WTC11 (cell line): ENCODE measurements at regions not wholly inside any gene's neighbourhood (a gene's known extent, or its start where the extent isn't known, plus 50 kb on each side); places are given as distances from the start of the nearest gene placed in this dataset.

Source experiments
- ATAC-seq: fragments of 200-7000 bp; cut with Tn5 transposase; 2 replicates; pipeline ENCODE4 v1.10.0; 2021; ENCODE audit warnings: mild to moderate bottlenecking, moderate library complexity
- CTCF ChIA-PET: fragments of 300-600 bp; sonication (Branson Sonifier 250); formaldehyde crosslinking; loops from one replicate; lab custom pipeline; 2021; ENCODE audit warnings: antibody characterized with exemption; lab: Charles Lee
- POLR2A ChIA-PET: fragments of 350-600 bp; sonication (Branson Sonifier 250); formaldehyde crosslinking; loops from one replicate; lab custom pipeline; 2021; ENCODE audit warnings: antibody characterized with exemption; lab: Charles Lee
- DNase-seq: peaks from one replicate; pipeline ENCODE4 v3.0.0; 2021; ENCODE audit warnings: low spot score
- H3K27ac Mint-ChIP-seq: 2 replicates; pipeline ENCODE4 v1.8.0; 2021; ENCODE audit warnings: mixed read lengths
- H3K27me3 Mint-ChIP-seq: 2 replicates; pipeline ENCODE4 v1.8.0; 2021; ENCODE audit warnings: low read depth, mild to moderate bottlenecking, moderate library complexity, mixed read lengths
- H3K36me3 Mint-ChIP-seq: 2 replicates; pipeline ENCODE4 v1.8.0; 2021; ENCODE audit warnings: mixed read lengths
- H3K4me1 Mint-ChIP-seq: 2 replicates; pipeline ENCODE4 v1.8.0; 2022; ENCODE audit warnings: mixed read lengths
- H3K4me3 Mint-ChIP-seq: 2 replicates; pipeline ENCODE4 v1.8.0; 2021; ENCODE audit warnings: mild to moderate bottlenecking, moderate library complexity, mixed read lengths
- H3K9me3 Mint-ChIP-seq: 2 replicates; pipeline ENCODE4 v1.8.0; 2021; ENCODE audit warnings: mixed read lengths
- ATF6 ChIP-seq: sonication (generic); formaldehyde crosslinking; IDR thresholded peaks from 2 replicates; pipeline ENCODE4 v1.8.1; 2023; ENCODE audit warnings: mild to moderate bottlenecking, missing genetic modification reagents
- E2F4 ChIP-seq: sonication (generic); formaldehyde crosslinking; IDR thresholded peaks from 2 replicates; pipeline ENCODE4 v1.8.1; 2022; ENCODE audit warnings: low read depth, mild to moderate bottlenecking, moderate library complexity, missing genetic modification reagents, borderline replicate concordance
- KAT7 ChIP-seq: sonication (generic); formaldehyde crosslinking; IDR thresholded peaks from 2 replicates; pipeline ENCODE4 v1.8.1; 2023; ENCODE audit warnings: missing genetic modification reagents, mild to moderate bottlenecking, borderline replicate concordance
- MLX ChIP-seq: sonication (generic); formaldehyde crosslinking; IDR thresholded peaks from 2 replicates; pipeline ENCODE4 v1.8.1; 2023; ENCODE audit warnings: mild to moderate bottlenecking, missing genetic modification reagents, moderate library complexity
- MXD4 ChIP-seq: fragments of 250-450 bp; sonication (Bioruptor Pico); IDR thresholded peaks from 2 replicates; pipeline ENCODE4 v1.8.0; 2021; ENCODE audit warnings: mild to moderate bottlenecking, moderate library complexity, borderline replicate concordance
- NFATC4 ChIP-seq: fragments of 250-450 bp; sonication (Bioruptor Pico); IDR thresholded peaks from 2 replicates; pipeline ENCODE4 v1.9.0; 2021; ENCODE audit warnings: mild to moderate bottlenecking
- NFE2L1 ChIP-seq: sonication (generic); formaldehyde crosslinking; IDR thresholded peaks from 2 replicates; pipeline ENCODE4 v1.8.1; 2023; ENCODE audit warnings: missing genetic modification reagents
- NR1H2 ChIP-seq: sonication (generic); formaldehyde crosslinking; IDR thresholded peaks from 2 replicates; pipeline ENCODE4 v1.9.0; 2021; ENCODE audit warnings: mild to moderate bottlenecking, moderate library complexity, missing genetic modification reagents
- NR3C1 ChIP-seq: sonication (generic); formaldehyde crosslinking; conservative IDR thresholded peaks from 2 replicates; pipeline ENCODE4 v1.8.1; 2023; ENCODE audit warnings: low read depth, mild to moderate bottlenecking, missing genetic modification reagents
- PRDM15 ChIP-seq: sonication (generic); formaldehyde crosslinking; IDR thresholded peaks from 2 replicates; pipeline ENCODE4 v1.8.0; 2022; ENCODE audit warnings: missing genetic modification reagents
- PRRX2 ChIP-seq: fragments of 250-450 bp; sonication (Bioruptor Pico); IDR thresholded peaks from 2 replicates; pipeline ENCODE4 v1.8.0; 2021; ENCODE audit warnings: mild to moderate bottlenecking
- RORB ChIP-seq: fragments of 250-450 bp; sonication (Bioruptor Pico); IDR thresholded peaks from 2 replicates; pipeline ENCODE4 v1.9.0; 2021; ENCODE audit warnings: mild to moderate bottlenecking
- SP1 ChIP-seq: sonication (generic); formaldehyde crosslinking; conservative IDR thresholded peaks from 2 replicates; pipeline ENCODE4 v1.8.1; 2022; ENCODE audit warnings: missing genetic modification reagents
- USF1 ChIP-seq: sonication (generic); formaldehyde crosslinking; IDR thresholded peaks from 2 replicates; pipeline ENCODE4 v1.8.0; 2022; ENCODE audit warnings: mild to moderate bottlenecking, missing genetic modification reagents
- ZNF263 ChIP-seq: sonication (generic); formaldehyde crosslinking; IDR thresholded peaks from 2 replicates; pipeline ENCODE4 v1.8.1; 2022; ENCODE audit warnings: low read depth, mild to moderate bottlenecking, moderate library complexity, missing genetic modification reagents

- CTCF ChIA-PET = no interaction called here
- Mint-ChIP-seq H3K27me3 (no peaks in the 10 kb centered on the region; the same call in 1 of the 2 replicates), H3K27ac (no peak overlapping the region), H3K9me3 (peaks cover 14% of the 10 kb centered on the region), H3K4me3 (no peak overlapping the region), H3K36me3 (peaks cover 9% of the 10 kb centered on the region), H3K4me1 (peaks cover 3% of the 10 kb centered on the region; the same call in 1 of the 2 replicates)
- ATAC-seq (no peak), DNase-seq (no peak)
- POLR2A ChIA-PET = no interaction called here
- no peak for TF ChIP-seq NR1H2
- no peak for TF ChIP-seq USF1 (CRISPR knock-in tag)
- no peak for TF ChIP-seq PRDM15 (CRISPR knock-in tag)
- TF ChIP-seq NFE2L1 (CRISPR knock-in tag) = no peak
- TF ChIP-seq E2F4 (CRISPR knock-in tag) = no peak
- TF ChIP-seq SP1 = no peak
- no peak for TF ChIP-seq PRRX2 (CRISPR knock-in tag)
- no peak for TF ChIP-seq ZNF263 (CRISPR knock-in tag)
- no peak for TF ChIP-seq MXD4 (CRISPR knock-in tag)
- no peak for TF ChIP-seq MLX (CRISPR knock-in tag)
- TF ChIP-seq RORB (CRISPR knock-in tag) = no peak
- no peak for TF ChIP-seq NFATC4 (CRISPR knock-in tag)
- no peak for TF ChIP-seq NR3C1 (CRISPR knock-in tag)
These were observed 363.4 kb upstream of the ZNF608 start for GRCh38 chr5:125109816-125110215.

GRCh38 chr5:125112196-125112595, 365.8 kb upstream of the ZNF608 start:
- H3K27ac Mint-ChIP-seq = no peak overlapping the region
- TF ChIP-seq ATF6 = no peak
- CTCF ChIA-PET = no interaction called here
- POLR2A ChIA-PET = no interaction called here
- H3K9me3 Mint-ChIP-seq = peaks cover 17% of the 10 kb centered on the region
- DNase-seq (no peak), ATAC-seq (no peak)
- no peak overlapping the region for H3K4me3 Mint-ChIP-seq
- H3K27me3 Mint-ChIP-seq = no peaks in the 10 kb centered on the region; the same call in 1 of the 2 replicates
- H3K36me3 Mint-ChIP-seq = peaks cover 9% of the 10 kb centered on the region
- peaks cover 14% of the 10 kb centered on the region for H3K4me1 Mint-ChIP-seq

GRCh38 chr5:125113328-125113727, 366.9 kb upstream of the ZNF608 start:
- Mint-ChIP-seq H3K36me3 (peaks cover 9% of the 10 kb centered on the region), H3K4me3 (no peak overlapping the region), H3K4me1 (peaks cover 14% of the 10 kb centered on the region), H3K9me3 (peaks cover 28% of the 10 kb centered on the region), H3K27ac (no peak overlapping the region), H3K27me3 (no peaks in the 10 kb centered on the region; the same call in 1 of the 2 replicates)
- DNase-seq = no peak
- CTCF ChIA-PET = no interaction called here
- ATAC-seq = no peak
- POLR2A ChIA-PET = no interaction called here
- TF ChIP-seq KAT7 (CRISPR knock-in tag) = no peak
